HFFc6 (cell line): ENCODE measurements at regions not wholly inside any gene's neighbourhood (a gene's known extent, or its start where the extent isn't known, plus 50 kb on each side); places are given as distances from the start of the nearest gene placed in this dataset.

Source experiments
- DNase-seq: peaks from one replicate; pipeline ENCODE4 v3.0.0-alpha.2; 2018
- H3K27ac Mint-ChIP-seq: 2 replicates; pipeline ENCODE4 v1.8.0; 2020; ENCODE audit warnings: mild to moderate bottlenecking, mixed read lengths
- H3K27me3 Mint-ChIP-seq: 2 replicates; pipeline ENCODE4 v1.8.0; 2021; ENCODE audit warnings: mild to moderate bottlenecking, moderate library complexity, mixed read lengths; ENCODE audit not compliant: insufficient read depth
- H3K36me3 Mint-ChIP-seq: 2 replicates; pipeline ENCODE4 v1.8.0; 2021; ENCODE audit warnings: low read depth, mixed read lengths
- H3K4me1 Mint-ChIP-seq: 2 replicates; pipeline ENCODE4 v1.8.0; 2020; ENCODE audit warnings: low read depth, mixed read lengths
- H3K4me3 Mint-ChIP-seq: 2 replicates; pipeline ENCODE4 v1.8.0; 2020; ENCODE audit warnings: mild to moderate bottlenecking, moderate library complexity, mixed read lengths
- H3K9me3 Mint-ChIP-seq: 2 replicates; pipeline ENCODE4 v1.8.0; 2020; ENCODE audit warnings: mild to moderate bottlenecking, mixed read lengths
- CTCF ChIP-seq: fragments of 200-600 bp; sonication (generic); IDR thresholded peaks from 2 replicates; pipeline ENCODE4 v1.5.0; 2021; ENCODE audit warnings: antibody characterized with exemption, mild to moderate bottlenecking

- DNase-seq: no peak
- H3K4me1 Mint-ChIP-seq: no peaks in the 10 kb centered on the region
- no peak overlapping the region for H3K27ac Mint-ChIP-seq
- H3K9me3 Mint-ChIP-seq: peaks cover 23% of the 10 kb centered on the region
- no peaks in the 10 kb centered on the region for H3K36me3 Mint-ChIP-seq
- no peaks in the 10 kb centered on the region for H3K27me3 Mint-ChIP-seq
- TF ChIP-seq CTCF: no peak
- H3K4me3 Mint-ChIP-seq: no peak overlapping the region
These were observed 706.5 kb upstream of the FAM98A start for GRCh38 chr2:34305587-34305986.

- Mint-ChIP-seq H3K4me1 (no peaks in the 10 kb centered on the region), H3K36me3 (no peaks in the 10 kb centered on the region), H3K4me3 (no peak overlapping the region), H3K9me3 (peaks cover 30% of the 10 kb centered on the region), H3K27me3 (no peaks in the 10 kb centered on the region; the same call in 1 of the 2 replicates), H3K27ac (no peak overlapping the region)
- TF ChIP-seq CTCF: no peak
- DNase-seq: no peak
These were observed 695.9 kb upstream of the FAM98A start for GRCh38 chr2:34294961-34295360.

GRCh38 chr2:34291076-34291475 lies 692.0 kb upstream of the FAM98A start:
- H3K36me3 Mint-ChIP-seq: peaks cover 10% of the 10 kb centered on the region; the same call in 1 of the 2 replicates
- peaks cover 28% of the 10 kb centered on the region for H3K9me3 Mint-ChIP-seq
- H3K27ac Mint-ChIP-seq: no peak overlapping the region
- no peak for DNase-seq
- no peak overlapping the region for H3K4me3 Mint-ChIP-seq
- H3K4me1 Mint-ChIP-seq: no peaks in the 10 kb centered on the region
- no peak for TF ChIP-seq CTCF
- H3K27me3 Mint-ChIP-seq: no peaks in the 10 kb centered on the region; the same call in none of the 2 replicates

GRCh38 chr2:34288016-34288415 lies 688.9 kb upstream of the FAM98A start:
- TF ChIP-seq CTCF: no peak
- no peak overlapping the region for H3K27ac Mint-ChIP-seq
- H3K27me3 Mint-ChIP-seq: no peaks in the 10 kb centered on the region; the same call in none of the 2 replicates
- H3K36me3 Mint-ChIP-seq: peaks cover 10% of the 10 kb centered on the region; the same call in 1 of the 2 replicates
- H3K4me1 Mint-ChIP-seq: no peaks in the 10 kb centered on the region
- peaks cover 22% of the 10 kb centered on the region for H3K9me3 Mint-ChIP-seq
- no peak for DNase-seq
- H3K4me3 Mint-ChIP-seq: no peak overlapping the region

GRCh38 chr2:34280606-34281005 lies 681.5 kb upstream of the FAM98A start:
- Mint-ChIP-seq H3K4me3 (no peak overlapping the region), H3K27ac (no peak overlapping the region), H3K27me3 (no peaks in the 10 kb centered on the region), H3K4me1 (no peaks in the 10 kb centered on the region), H3K9me3 (peaks cover 15% of the 10 kb centered on the region; the same call in 1 of the 2 replicates), H3K36me3 (no peaks in the 10 kb centered on the region)
- TF ChIP-seq CTCF: no peak
- DNase-seq: no peak
